ENCODE measurements at regions not wholly inside any gene's neighbourhood (a gene's known extent, or its start where the extent isn't known, plus 50 kb on each side); places are given as distances from the start of the nearest gene placed in this dataset.

DNA sequence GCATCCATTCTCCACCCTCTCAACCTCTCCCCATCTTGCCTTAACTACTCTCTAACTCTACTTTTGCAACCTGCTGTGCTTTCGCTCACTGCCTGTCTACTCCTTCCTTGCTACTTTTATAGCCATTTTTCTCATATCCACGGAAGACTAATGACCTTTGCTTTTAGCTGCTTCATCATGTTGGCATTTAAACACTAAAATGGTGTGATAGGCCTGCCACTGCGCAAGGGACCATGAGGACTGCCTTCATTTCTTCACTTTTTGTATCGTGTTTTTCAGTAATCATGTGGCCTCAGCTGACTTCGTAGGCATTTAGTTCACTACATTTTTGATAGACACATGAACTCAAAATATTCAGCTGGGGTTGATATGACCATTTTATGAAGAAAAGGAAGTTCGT lies 252.1 kb downstream of the BCAT1 start (continued):
- TF ChIP-seq, protein P1, sequence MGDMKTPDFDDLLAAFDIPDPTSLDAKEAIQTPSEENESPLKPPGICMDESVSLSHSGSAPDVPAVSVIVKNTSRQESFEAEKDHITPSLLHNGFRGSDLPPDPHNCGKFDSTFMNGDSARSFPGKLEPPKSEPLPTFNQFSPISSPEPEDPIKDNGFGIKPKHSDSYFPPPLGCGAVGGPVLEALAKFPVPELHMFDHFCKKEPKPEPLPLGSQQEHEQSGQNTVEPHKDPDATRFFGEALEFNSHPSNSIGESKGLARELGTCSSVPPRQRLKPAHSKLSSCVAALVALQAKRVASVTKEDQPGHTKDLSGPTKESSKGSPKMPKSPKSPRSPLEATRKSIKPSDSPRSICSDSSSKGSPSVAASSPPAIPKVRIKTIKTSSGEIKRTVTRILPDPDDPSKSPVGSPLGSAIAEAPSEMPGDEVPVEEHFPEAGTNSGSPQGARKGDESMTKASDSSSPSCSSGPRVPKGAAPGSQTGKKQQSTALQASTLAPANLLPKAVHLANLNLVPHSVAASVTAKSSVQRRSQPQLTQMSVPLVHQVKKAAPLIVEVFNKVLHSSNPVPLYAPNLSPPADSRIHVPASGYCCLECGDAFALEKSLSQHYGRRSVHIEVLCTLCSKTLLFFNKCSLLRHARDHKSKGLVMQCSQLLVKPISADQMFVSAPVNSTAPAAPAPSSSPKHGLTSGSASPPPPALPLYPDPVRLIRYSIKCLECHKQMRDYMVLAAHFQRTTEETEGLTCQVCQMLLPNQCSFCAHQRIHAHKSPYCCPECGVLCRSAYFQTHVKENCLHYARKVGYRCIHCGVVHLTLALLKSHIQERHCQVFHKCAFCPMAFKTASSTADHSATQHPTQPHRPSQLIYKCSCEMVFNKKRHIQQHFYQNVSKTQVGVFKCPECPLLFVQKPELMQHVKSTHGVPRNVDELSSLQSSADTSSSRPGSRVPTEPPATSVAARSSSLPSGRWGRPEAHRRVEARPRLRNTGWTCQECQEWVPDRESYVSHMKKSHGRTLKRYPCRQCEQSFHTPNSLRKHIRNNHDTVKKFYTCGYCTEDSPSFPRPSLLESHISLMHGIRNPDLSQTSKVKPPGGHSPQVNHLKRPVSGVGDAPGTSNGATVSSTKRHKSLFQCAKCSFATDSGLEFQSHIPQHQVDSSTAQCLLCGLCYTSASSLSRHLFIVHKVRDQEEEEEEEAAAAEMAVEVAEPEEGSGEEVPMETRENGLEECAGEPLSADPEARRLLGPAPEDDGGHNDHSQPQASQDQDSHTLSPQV (IDR thresholded peaks at IDR 0.05), result peak; percentile 80

DNA sequence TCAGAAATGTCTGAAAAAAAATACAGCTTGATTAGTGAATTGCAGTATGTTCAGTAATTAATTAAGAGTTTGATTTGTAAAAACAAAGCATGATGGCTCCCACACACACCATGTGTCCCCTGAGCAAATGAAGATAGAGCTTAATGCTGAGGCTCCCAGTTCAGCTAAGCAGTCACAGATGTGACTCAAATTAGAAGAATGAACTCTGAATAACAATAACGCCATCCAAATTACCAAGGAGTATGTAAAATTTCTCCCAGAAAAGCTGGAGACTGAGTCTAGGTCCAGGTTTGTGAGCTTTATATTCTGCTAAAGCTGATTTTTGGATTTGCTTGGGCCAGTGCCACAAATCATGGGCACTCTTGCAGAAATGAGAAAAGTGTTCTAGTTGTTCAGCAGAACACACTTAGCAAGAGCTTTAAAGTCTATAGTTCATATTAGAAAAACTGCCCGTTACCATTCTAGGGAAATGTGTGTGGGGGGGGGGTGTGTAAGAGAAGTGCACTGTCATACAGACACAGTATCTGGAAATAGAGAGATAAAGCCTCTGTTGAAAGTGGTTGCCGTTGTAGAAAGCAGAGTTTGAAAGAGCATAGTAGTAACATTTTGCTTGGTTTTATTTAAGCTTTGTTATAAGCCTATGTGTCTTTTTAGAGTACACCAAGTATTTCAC lies 253.1 kb downstream of the BCAT1 start:
- H3K27me3 ChIP-seq (ENCODE audit: control insufficient read depth in 2 of 2, insufficient read depth in 2 of 2, low read length in 2 of 2), result no peaks in the 10 kb centered on the region
- no peaks in the 10 kb centered on the region for H3K36me3 ChIP-seq (ENCODE audit: control insufficient read depth, insufficient read depth, low read length)
- no peaks in the 10 kb centered on the region for H3K9me1 ChIP-seq (ENCODE audit: control insufficient read depth, insufficient read depth, low read length)
- POLR2A ChIA-PET, result interaction anchor here (0.5 to 1.2 kb wide), 4 partner anchors 10 to 60 kb away, joined by 3 read pairs; no protein-coding TSS in a partner anchor
- CTCF ChIA-PET (ENCODE audit: low intra/inter-chr PET ratio), result no interaction called here
- peaks cover 0 to 29% of the 10 kb centered on the region in 2 experiments; a peak in 3 of 5 replicates for H3K4me1 ChIP-seq (replicated peaks in 1 of 2; ENCODE audit: control insufficient read depth in 2 of 2, insufficient read depth in 2 of 2, low read length in 2 of 2)
- no peaks in the 10 kb centered on the region for H3K9me3 ChIP-seq (replicated peaks; ENCODE audit: control insufficient read depth, insufficient read depth, low read depth, low read length)
- H2AFZ ChIP-seq (ENCODE audit: low read depth, low read length), result peak overlapping the region; percentile 91
- DNase-seq (ENCODE audit: extremely low read depth in 1 of 4, low spot score in 3 of 4) (peak; percentile 63 to 79 (median 69)), FAIRE-seq (peak; percentile 82), ATAC-seq (peak; percentile 91)
- H3K79me2 ChIP-seq (ENCODE audit: control insufficient read depth, insufficient read depth, low read length), result no peaks in the 10 kb centered on the region
- BruUV-seq (replicated peaks), result TSS peak; percentile 63
- H3K9ac ChIP-seq (ENCODE audit: insufficient read depth in 1 of 2, low read depth in 2 of 2, low read length in 2 of 2), result peak overlapping the region in 1 of 2 experiments; percentile 59; a peak in 2 of 4 replicates
- 4% methylated on average over 3 of the region's 3 CpGs for WGBS (ENCODE audit: insufficient coverage, low coverage, missing lambda C conversion rate)
- no peak overlapping the region for H3K4me3 ChIP-seq
- H3K4me2 ChIP-seq (ENCODE audit: insufficient read depth, low read length), result peak overlapping the region; percentile 50
- intact Hi-C loops (cut with micrococcal nuclease) (loop anchor here (10.0 kb wide), 1 partner anchor 249 kb away; the partner anchor contains the start of gene BCAT1), in situ Hi-C loops (cut with MboI) (no loop called here)
- no peaks in the 10 kb centered on the region for H4K20me1 ChIP-seq (replicated peaks; ENCODE audit: control insufficient read depth, insufficient read depth, low read length)
- peak overlapping the region; percentile 90 for H3K27ac ChIP-seq (ENCODE audit: extremely low read depth, low read depth, low read length)
- peak; percentile 60 for TF ChIP-seq MTA2 (IDR thresholded peaks at IDR 0.05; ENCODE audit: low read depth)
- no peak for TF ChIP-seq ZZZ3 (IDR thresholded peaks at IDR 0.05)
- no peak for TF ChIP-seq REST (IDR thresholded peaks at IDR 0.05; ENCODE audit: borderline replicate concordance)
- TF ChIP-seq REST (CRISPR knock-in tag; IDR thresholded peaks at IDR 0.05; ENCODE audit: low read depth), result no peak
- no peak for TF ChIP-seq SMARCA5 (IDR thresholded peaks at IDR 0.05)
- peak; percentile 6 for TF ChIP-seq NEUROD1 (IDR thresholded peaks at IDR 0.05; ENCODE audit: borderline replicate concordance, low read depth, low read length, partially characterized antibody)
